ENCODE measurements at regions not wholly inside any gene's neighbourhood (a gene's known extent, or its start where the extent isn't known, plus 50 kb on each side); places are given as distances from the start of the nearest gene placed in this dataset.

- TF ChIP-seq CTCF (IDR thresholded peaks at IDR 0.05) (no peak), SP1 (CRISPR knock-in tag; conservative IDR thresholded peaks at IDR 0.05) (no peak), IRF2 (CRISPR knock-in tag; IDR thresholded peaks at IDR 0.05; ENCODE audit: borderline replicate concordance, low read depth) (no peak), USF1 (CRISPR knock-in tag; IDR thresholded peaks at IDR 0.05) (no peak), ZNF121 (CRISPR knock-in tag; IDR thresholded peaks at IDR 0.05) (no peak), ZNF138 (CRISPR knock-in tag; conservative IDR thresholded peaks at IDR 0.05) (no peak)
These were observed 175.2 kb upstream of the GRIN2B start for GRCh38 chr12:14156606-14157005.
